GM19397 (cell line): ENCODE measurements at regions not wholly inside any gene's neighbourhood (a gene's known extent, or its start where the extent isn't known, plus 50 kb on each side); places are given as distances from the start of the nearest gene placed in this dataset.

Experiments used
- ATAC-seq: cut with Tn5 transposase; IDR thresholded peaks from one replicate; pipeline ENCODE4 v1.9.1; 2021; ENCODE audit warnings: mild to moderate bottlenecking, moderate library complexity; ENCODE audit not compliant: unreplicated experiment

- no peak for ATAC-seq
These were observed 775.1 kb downstream of the BRD1 start for GRCh38 chr22:49052560-49052959.

GRCh38 chr22:49052023-49052538 lies 775.6 kb downstream of the BRD1 start:
- ATAC-seq = no peak

- ATAC-seq = no peak
These were observed 776.1 kb downstream of the BRD1 start for GRCh38 chr22:49051491-49052022.

- no peak for ATAC-seq
These were observed 778.0 kb downstream of the BRD1 start for GRCh38 chr22:49049691-49050090.

- no peak for ATAC-seq
These were observed 779.1 kb downstream of the BRD1 start for GRCh38 chr22:49048591-49048990.

- no peak for ATAC-seq
These were observed 780.2 kb downstream of the BRD1 start for GRCh38 chr22:49047447-49047846.

- ATAC-seq = no peak
These were observed 780.9 kb downstream of the BRD1 start for GRCh38 chr22:49046546-49047361.

- ATAC-seq = no peak
These were observed 781.6 kb downstream of the BRD1 start for GRCh38 chr22:49046000-49046545.

- no peak for ATAC-seq
These were observed 782.4 kb downstream of the BRD1 start for GRCh38 chr22:49045276-49045675.

- no peak for ATAC-seq
These were observed 782.9 kb downstream of the BRD1 start for GRCh38 chr22:49044776-49045175.

- ATAC-seq = no peak
These were observed 783.6 kb downstream of the BRD1 start for GRCh38 chr22:49044091-49044490.

GRCh38 chr22:49042877-49043859 lies 784.5 kb downstream of the BRD1 start:
- ATAC-seq = no peak

- no peak for ATAC-seq
These were observed 785.6 kb downstream of the BRD1 start for GRCh38 chr22:49042066-49042465.

GRCh38 chr22:49040754-49041467 lies 786.8 kb downstream of the BRD1 start:
- no peak for ATAC-seq

- no peak for ATAC-seq
These were observed 787.6 kb downstream of the BRD1 start for GRCh38 chr22:49040111-49040510.

GRCh38 chr22:49039625-49040024 lies 788.0 kb downstream of the BRD1 start:
- ATAC-seq = no peak

GRCh38 chr22:49037701-49038245 lies 789.9 kb downstream of the BRD1 start:
- no peak for ATAC-seq

GRCh38 chr22:49036513-49036912 lies 791.2 kb downstream of the BRD1 start:
- no peak for ATAC-seq

GRCh38 chr22:49035818-49036457 lies 791.7 kb downstream of the BRD1 start:
- no peak for ATAC-seq
